RWPE2 (cell line): ENCODE measurements at regions not wholly inside any gene's neighbourhood (a gene's known extent, or its start where the extent isn't known, plus 50 kb on each side); places are given as distances from the start of the nearest gene placed in this dataset.

ENCODE experiments used
- ATAC-seq: fragments of 200-7000 bp; cut with Tn5 transposase; 3 replicates; pipeline ENCODE4 v1.9.1; 2021; ENCODE audit warnings: low read depth
- DNase-seq: peaks from one replicate; pipeline ENCODE4 v3.0.0-alpha.2; 2020; ENCODE audit warnings: low spot score
- H3K27ac ChIP-seq: fragments of 450-650 bp; 2 replicates; pipeline ENCODE4 v1.5.1; 2017; ENCODE audit warnings: mild to moderate bottlenecking; ENCODE audit not compliant: poor library complexity, severe bottlenecking
- H3K27me3 ChIP-seq: fragments of 250-450 bp; sonication (Bioruptor Pico); 2 replicates; pipeline ENCODE4 v1.5.1; 2021; ENCODE audit warnings: mild to moderate bottlenecking, moderate library complexity; ENCODE audit not compliant: insufficient read depth, poor library complexity, severe bottlenecking
- H3K36me3 ChIP-seq: fragments of 250-450 bp; sonication (Bioruptor Pico); 2 replicates; pipeline ENCODE4 v1.5.1; 2020; ENCODE audit warnings: low read depth, mild to moderate bottlenecking, moderate library complexity
- H3K4me1 ChIP-seq: fragments of 250-450 bp; sonication (Bioruptor Pico); 2 replicates; pipeline ENCODE4 v1.5.1; 2021; ENCODE audit warnings: mild to moderate bottlenecking, moderate library complexity; ENCODE audit not compliant: insufficient read depth, poor library complexity, severe bottlenecking
- H3K4me3 ChIP-seq: fragments of 250-450 bp; sonication (Bioruptor Pico); 2 replicates; pipeline ENCODE4 v1.5.1; 2021; ENCODE audit warnings: mild to moderate bottlenecking, moderate library complexity; ENCODE audit not compliant: severe bottlenecking
- H3K9me3 ChIP-seq: fragments of 250-450 bp; sonication (Bioruptor Pico); 2 replicates; pipeline ENCODE4 v1.5.1; 2021; ENCODE audit warnings: mild to moderate bottlenecking, moderate library complexity; ENCODE audit not compliant: severe bottlenecking
- CTCF ChIP-seq: fragments of 450-650 bp; IDR thresholded peaks from one replicate; pipeline ENCODE4 v1.5.1; 2017; ENCODE audit warnings: mild to moderate bottlenecking, moderate library complexity; ENCODE audit not compliant: poor library complexity, severe bottlenecking

DNA sequence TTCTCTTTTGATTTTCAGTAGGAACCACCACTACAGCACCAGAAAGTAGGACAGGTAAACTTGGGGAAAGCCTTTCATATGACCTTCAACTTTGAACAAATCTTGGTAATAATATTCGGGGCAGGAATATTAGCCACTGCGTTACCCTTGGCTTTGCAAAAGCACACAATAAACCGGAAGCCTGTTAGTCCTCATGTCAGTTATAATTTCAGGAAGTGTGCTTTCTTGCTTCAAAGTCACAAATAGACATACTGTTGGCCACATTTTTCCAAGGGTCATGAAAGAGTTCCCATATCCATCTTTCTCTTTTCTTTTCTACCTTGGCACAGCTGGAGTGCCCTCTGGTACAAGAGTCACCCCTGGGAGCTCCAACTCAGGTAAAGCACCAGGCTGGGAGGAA lies 167.2 kb upstream of the CNTN1 start:
- no peaks in the 10 kb centered on the region for H3K27me3 ChIP-seq
- no peaks in the 10 kb centered on the region for H3K4me1 ChIP-seq
- H3K36me3 ChIP-seq = no peaks in the 10 kb centered on the region
- H3K9me3 ChIP-seq = no peaks in the 10 kb centered on the region
- DNase-seq (no peak), ATAC-seq (no peak)
- H3K27ac ChIP-seq = no peak overlapping the region
- H3K4me3 ChIP-seq = no peak overlapping the region
- TF ChIP-seq CTCF = no peak

GRCh38 chr12:40534828-40535227 lies 157.4 kb upstream of the CNTN1 start:
- no peak for TF ChIP-seq CTCF
- Histone ChIP-seq H3K36me3 (no peaks in the 10 kb centered on the region), H3K27ac (no peak overlapping the region), H3K4me3 (no peak overlapping the region), H3K27me3 (no peaks in the 10 kb centered on the region), H3K4me1 (no peaks in the 10 kb centered on the region), H3K9me3 (no peaks in the 10 kb centered on the region)
- no peak for DNase-seq
- no peak for ATAC-seq

- no peaks in the 10 kb centered on the region for H3K9me3 ChIP-seq
- H3K27ac ChIP-seq = no peak overlapping the region
- H3K27me3 ChIP-seq = no peaks in the 10 kb centered on the region
- TF ChIP-seq CTCF = no peak
- no peak overlapping the region for H3K4me3 ChIP-seq
- no peaks in the 10 kb centered on the region for H3K36me3 ChIP-seq
- DNase-seq (no peak), ATAC-seq (no peak)
- H3K4me1 ChIP-seq = no peaks in the 10 kb centered on the region
Observed at GRCh38 chr12:40551466-40551865, 140.8 kb upstream of the CNTN1 start.

- ATAC-seq = no peak
- TF ChIP-seq CTCF = no peak
Observed at GRCh38 chr12:40552868-40553267, 139.4 kb upstream of the CNTN1 start.

GRCh38 chr12:40557980-40558379 lies 134.3 kb upstream of the CNTN1 start:
- H3K9me3 ChIP-seq = no peaks in the 10 kb centered on the region
- no peak overlapping the region for H3K27ac ChIP-seq
- no peak overlapping the region for H3K4me3 ChIP-seq
- no peaks in the 10 kb centered on the region for H3K36me3 ChIP-seq
- no peak for DNase-seq
- no peaks in the 10 kb centered on the region for H3K27me3 ChIP-seq
- ATAC-seq = no peak
- TF ChIP-seq CTCF = no peak
- no peaks in the 10 kb centered on the region for H3K4me1 ChIP-seq

More at GRCh38 chr12:40552868-40553267, 139.4 kb upstream of the CNTN1 start:
- H3K9me3 ChIP-seq = no peaks in the 10 kb centered on the region
- DNase-seq = no peak
- no peaks in the 10 kb centered on the region for H3K27me3 ChIP-seq
- H3K27ac ChIP-seq = no peak overlapping the region
- H3K36me3 ChIP-seq = no peaks in the 10 kb centered on the region
- H3K4me3 ChIP-seq = no peak overlapping the region
- H3K4me1 ChIP-seq = no peaks in the 10 kb centered on the region
